ENCODE measurements at regions not wholly inside any gene's neighbourhood (a gene's known extent, or its start where the extent isn't known, plus 50 kb on each side); places are given as distances from the start of the nearest gene placed in this dataset.
"Not testable (repeated sequence)": the region's sequence is repeated elsewhere in the genome, so short reads cannot be mapped to it uniquely, and the experiment has no call there.

DNA sequence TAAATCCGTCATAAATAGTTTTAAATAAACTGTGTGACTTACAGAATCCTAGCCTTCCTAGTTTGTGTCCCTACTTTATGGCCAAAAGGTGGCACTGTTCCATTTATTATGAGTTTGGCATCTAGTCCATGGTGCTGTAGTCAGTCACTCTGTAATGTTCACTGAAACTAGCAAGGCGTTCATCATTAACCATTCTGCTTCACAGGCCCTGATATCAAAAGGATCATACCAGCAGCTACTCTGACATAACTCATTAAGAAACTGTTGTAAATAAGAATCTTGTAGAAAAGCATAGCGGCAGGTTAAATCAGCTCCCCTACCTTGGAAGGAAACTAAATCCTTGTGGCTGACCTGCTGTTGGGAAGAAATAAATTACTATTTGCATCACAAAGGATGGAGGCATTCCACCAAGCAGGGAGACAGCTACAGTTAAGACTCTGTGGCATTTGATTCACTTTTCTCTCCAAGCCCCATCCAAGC lies 919.6 kb upstream of the DIAPH2 start:
- TF ChIP-seq YY1 (IDR thresholded peaks at IDR 0.05; ENCODE audit: insufficient read depth, insufficient read length) (no peak), SUZ12 (IDR thresholded peaks at IDR 0.05; ENCODE audit: extremely low read depth, insufficient read depth, insufficient read length) (no peak), ZNF274 (IDR thresholded peaks at IDR 0.05; ENCODE audit: low read depth, low read length) (no peak)
- Histone ChIP-seq H3K9ac (ENCODE audit: insufficient read length, low read depth) (no peak overlapping the region), H3K27me3 (ENCODE audit: insufficient read depth, insufficient read length) (no peaks in the 10 kb centered on the region), H3K4me3 (ENCODE audit: insufficient read length, low read depth) (no peak overlapping the region), H3K9me3 (ENCODE audit: insufficient read depth, low read length) (no peaks in the 10 kb centered on the region), H3K36me3 (ENCODE audit: insufficient read depth, insufficient read length, low read length) (no peaks in the 10 kb centered on the region), H3K4me1 (ENCODE audit: insufficient read depth, insufficient read length) (no peaks in the 10 kb centered on the region)
- DNase-seq (ENCODE audit: low read depth, low spot score): peak; percentile 62

DNA sequence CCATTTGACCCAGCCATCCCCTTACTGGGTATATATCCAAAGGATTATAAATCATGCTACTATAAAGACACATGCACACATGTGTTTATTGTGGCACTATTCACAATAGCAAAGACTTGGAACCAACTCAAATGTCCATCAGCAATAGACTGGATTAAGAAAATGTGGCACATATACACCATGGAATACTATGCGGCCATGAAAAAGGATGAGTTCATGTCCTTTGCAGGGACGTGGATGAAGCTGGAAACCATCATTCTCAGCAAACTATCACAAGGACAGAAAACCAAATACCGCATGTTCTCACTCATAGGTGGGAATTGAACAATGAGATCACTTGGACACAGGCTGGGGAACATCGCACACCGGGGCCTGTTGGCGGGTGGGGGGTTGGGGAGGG lies 913.4 kb upstream of the DIAPH2 start:
- H3K27me3 ChIP-seq (ENCODE audit: insufficient read depth, insufficient read length); H3K4me1 ChIP-seq (ENCODE audit: insufficient read depth, insufficient read length); H3K4me3 ChIP-seq (ENCODE audit: insufficient read length, low read depth); H3K36me3 ChIP-seq (ENCODE audit: insufficient read depth, insufficient read length, low read length); H3K9me3 ChIP-seq (ENCODE audit: insufficient read depth, low read length); DNase-seq (ENCODE audit: low read depth, low spot score); H3K9ac ChIP-seq (ENCODE audit: insufficient read length, low read depth): not testable (repeated sequence)

- Histone ChIP-seq H3K9me3 (ENCODE audit: insufficient read depth, low read length) (no peaks in the 10 kb centered on the region), H3K4me1 (ENCODE audit: insufficient read depth, insufficient read length) (no peaks in the 10 kb centered on the region), H3K4me3 (ENCODE audit: insufficient read length, low read depth) (no peak overlapping the region), H3K27me3 (ENCODE audit: insufficient read depth, insufficient read length) (no peaks in the 10 kb centered on the region), H3K36me3 (ENCODE audit: insufficient read depth, insufficient read length, low read length) (no peaks in the 10 kb centered on the region), H3K9ac (ENCODE audit: insufficient read length, low read depth) (no peak overlapping the region)
- DNase-seq (ENCODE audit: low read depth, low spot score): no peak
- TF ChIP-seq SUZ12 (IDR thresholded peaks at IDR 0.05; ENCODE audit: extremely low read depth, insufficient read depth, insufficient read length) (no peak), ZNF274 (IDR thresholded peaks at IDR 0.05; ENCODE audit: low read depth, low read length) (no peak), YY1 (IDR thresholded peaks at IDR 0.05; ENCODE audit: insufficient read depth, insufficient read length) (no peak)
These were observed 892.8 kb upstream of the DIAPH2 start for GRCh38 chrX:95791876-95792275.

GRCh38 chrX:95797344-95797743 lies 887.3 kb upstream of the DIAPH2 start:
- Histone ChIP-seq H3K4me3 (ENCODE audit: insufficient read length, low read depth) (no peak overlapping the region), H3K9ac (ENCODE audit: insufficient read length, low read depth) (no peak overlapping the region), H3K36me3 (ENCODE audit: insufficient read depth, insufficient read length, low read length) (no peaks in the 10 kb centered on the region), H3K9me3 (ENCODE audit: insufficient read depth, low read length) (peaks cover 12% of the 10 kb centered on the region; the same call in 1 of the 2 replicates), H3K4me1 (ENCODE audit: insufficient read depth, insufficient read length) (no peaks in the 10 kb centered on the region), H3K27me3 (ENCODE audit: insufficient read depth, insufficient read length) (no peaks in the 10 kb centered on the region)
- TF ChIP-seq SUZ12 (IDR thresholded peaks at IDR 0.05; ENCODE audit: extremely low read depth, insufficient read depth, insufficient read length): no peak
- TF ChIP-seq ZNF274 (IDR thresholded peaks at IDR 0.05; ENCODE audit: low read depth, low read length): no peak
- no peak for TF ChIP-seq YY1 (IDR thresholded peaks at IDR 0.05; ENCODE audit: insufficient read depth, insufficient read length)
- peak; percentile 27 for DNase-seq (ENCODE audit: low read depth, low spot score)

- Histone ChIP-seq H3K36me3 (ENCODE audit: insufficient read depth, insufficient read length, low read length) (no peaks in the 10 kb centered on the region), H3K27me3 (ENCODE audit: insufficient read depth, insufficient read length) (no peaks in the 10 kb centered on the region), H3K9ac (ENCODE audit: insufficient read length, low read depth) (no peak overlapping the region), H3K9me3 (ENCODE audit: insufficient read depth, low read length) (no peaks in the 10 kb centered on the region), H3K4me1 (ENCODE audit: insufficient read depth, insufficient read length) (no peaks in the 10 kb centered on the region), H3K4me3 (ENCODE audit: insufficient read length, low read depth) (no peak overlapping the region)
- TF ChIP-seq SUZ12 (IDR thresholded peaks at IDR 0.05; ENCODE audit: extremely low read depth, insufficient read depth, insufficient read length): no peak
- no peak for TF ChIP-seq YY1 (IDR thresholded peaks at IDR 0.05; ENCODE audit: insufficient read depth, insufficient read length)
- no peak for TF ChIP-seq ZNF274 (IDR thresholded peaks at IDR 0.05; ENCODE audit: low read depth, low read length)
- no peak for DNase-seq (ENCODE audit: low read depth, low spot score)
These were observed 860.8 kb upstream of the DIAPH2 start for GRCh38 chrX:95823796-95824195.

DNA sequence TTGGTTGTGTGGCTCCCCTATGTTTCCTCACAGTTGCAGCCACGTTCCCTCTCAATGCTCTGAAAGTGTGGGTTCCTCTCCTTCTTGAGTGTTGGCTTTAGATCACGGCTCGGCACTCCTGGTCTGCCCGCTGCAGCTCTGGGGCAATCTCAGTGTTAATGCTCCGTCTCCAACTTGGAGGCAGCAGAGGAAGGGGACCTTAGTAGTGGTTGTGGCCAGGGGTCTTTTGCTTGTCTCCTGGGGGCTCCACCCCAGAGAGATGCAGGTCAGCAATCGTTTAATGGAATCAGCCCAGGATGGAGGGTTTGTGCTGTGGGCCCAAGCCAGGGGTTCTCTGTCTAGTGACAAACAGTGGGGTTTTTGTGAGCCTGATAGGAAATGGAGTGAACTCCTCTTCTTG lies 849.4 kb upstream of the DIAPH2 start:
- TF ChIP-seq ZNF274 (IDR thresholded peaks at IDR 0.05; ENCODE audit: low read depth, low read length) (no peak), YY1 (IDR thresholded peaks at IDR 0.05; ENCODE audit: insufficient read depth, insufficient read length) (no peak), SUZ12 (IDR thresholded peaks at IDR 0.05; ENCODE audit: extremely low read depth, insufficient read depth, insufficient read length) (no peak)
- H3K36me3 ChIP-seq (ENCODE audit: insufficient read depth, insufficient read length, low read length): no peaks in the 10 kb centered on the region
- H3K27me3 ChIP-seq (ENCODE audit: insufficient read depth, insufficient read length): no peaks in the 10 kb centered on the region
- H3K9me3 ChIP-seq (ENCODE audit: insufficient read depth, low read length): no peaks in the 10 kb centered on the region
- no peaks in the 10 kb centered on the region for H3K4me1 ChIP-seq (ENCODE audit: insufficient read depth, insufficient read length)
- no peak overlapping the region for H3K9ac ChIP-seq (ENCODE audit: insufficient read length, low read depth)
- DNase-seq (ENCODE audit: low read depth, low spot score): no peak
- H3K4me3 ChIP-seq (ENCODE audit: insufficient read length, low read depth): no peak overlapping the region

DNA sequence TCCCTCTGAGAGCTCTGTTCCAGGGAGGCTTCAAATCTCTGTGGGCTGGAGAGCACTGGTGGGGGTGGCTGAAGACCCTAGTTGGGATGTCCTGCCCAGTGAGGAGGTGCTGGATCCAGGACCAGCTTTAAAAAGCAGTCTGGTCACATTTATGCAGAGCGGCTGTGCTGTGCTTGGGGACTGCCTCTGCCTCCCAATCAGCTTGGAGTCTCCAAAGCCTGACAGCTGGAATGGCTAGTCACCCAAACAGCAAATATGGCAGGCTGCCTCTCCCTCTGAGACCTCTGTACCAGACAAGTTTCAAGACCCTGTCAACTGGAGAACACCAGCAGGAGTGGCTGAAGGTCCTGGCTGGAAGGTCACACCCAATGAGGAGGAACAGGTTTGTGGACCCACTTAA lies 848.1 kb upstream of the DIAPH2 start:
- H3K9me3 ChIP-seq (ENCODE audit: insufficient read depth, low read length): no peaks in the 10 kb centered on the region
- H3K27me3 ChIP-seq (ENCODE audit: insufficient read depth, insufficient read length): no peaks in the 10 kb centered on the region
- no peak overlapping the region for H3K9ac ChIP-seq (ENCODE audit: insufficient read length, low read depth)
- H3K4me3 ChIP-seq (ENCODE audit: insufficient read length, low read depth): no peak overlapping the region
- no peaks in the 10 kb centered on the region for H3K4me1 ChIP-seq (ENCODE audit: insufficient read depth, insufficient read length)
- no peak for TF ChIP-seq ZNF274 (IDR thresholded peaks at IDR 0.05; ENCODE audit: low read depth, low read length)
- TF ChIP-seq YY1 (IDR thresholded peaks at IDR 0.05; ENCODE audit: insufficient read depth, insufficient read length): no peak
- no peak for TF ChIP-seq SUZ12 (IDR thresholded peaks at IDR 0.05; ENCODE audit: extremely low read depth, insufficient read depth, insufficient read length)
- no peak for DNase-seq (ENCODE audit: low read depth, low spot score)
- no peaks in the 10 kb centered on the region for H3K36me3 ChIP-seq (ENCODE audit: insufficient read depth, insufficient read length, low read length)

- Histone ChIP-seq H3K4me1 (ENCODE audit: insufficient read depth, insufficient read length) (no peaks in the 10 kb centered on the region), H3K9ac (ENCODE audit: insufficient read length, low read depth) (no peak overlapping the region), H3K9me3 (ENCODE audit: insufficient read depth, low read length) (no peaks in the 10 kb centered on the region), H3K27me3 (ENCODE audit: insufficient read depth, insufficient read length) (no peaks in the 10 kb centered on the region), H3K36me3 (ENCODE audit: insufficient read depth, insufficient read length, low read length) (no peaks in the 10 kb centered on the region), H3K4me3 (ENCODE audit: insufficient read length, low read depth) (no peak overlapping the region)
- DNase-seq (ENCODE audit: low read depth, low spot score): no peak
- TF ChIP-seq YY1 (IDR thresholded peaks at IDR 0.05; ENCODE audit: insufficient read depth, insufficient read length): no peak
- TF ChIP-seq ZNF274 (IDR thresholded peaks at IDR 0.05; ENCODE audit: low read depth, low read length): no peak
- no peak for TF ChIP-seq SUZ12 (IDR thresholded peaks at IDR 0.05; ENCODE audit: extremely low read depth, insufficient read depth, insufficient read length)
These were observed 842.8 kb upstream of the DIAPH2 start for GRCh38 chrX:95841863-95842262.

Data from NT2/D1 (cell line).